D341Med (cell line): ENCODE measurements at regions not wholly inside any gene's neighbourhood (a gene's known extent, or its start where the extent isn't known, plus 50 kb on each side); places are given as distances from the start of the nearest gene placed in this dataset.

Experiments
- DNase-seq: peaks from one replicate; pipeline ENCODE4 v3.0.0; 2012; ENCODE audit warnings: low spot score

GRCh38 chr12:38969706-38970105 lies 64.3 kb upstream of the CPNE8 start:
- no peak for DNase-seq

GRCh38 chr12:38961683-38962082 lies 56.3 kb upstream of the CPNE8 start:
- DNase-seq, result no peak

- DNase-seq, result no peak
Observed at GRCh38 chr12:38961012-38961411, 55.6 kb upstream of the CPNE8 start.

GRCh38 chr12:38956337-38956736 lies 50.9 kb upstream of the CPNE8 start:
- DNase-seq, result no peak
